C4-2B (cell line): ENCODE measurements at regions not wholly inside any gene's neighbourhood (a gene's known extent, or its start where the extent isn't known, plus 50 kb on each side); places are given as distances from the start of the nearest gene placed in this dataset.

Source experiments
- ZFX ChIP-seq: fragments of 450-650 bp; IDR thresholded peaks from 2 replicates; pipeline ENCODE4 v1.6.1; 2017
- TF ChIP-seq, protein P1 (sequence below): fragments of 450-650 bp; conservative IDR thresholded peaks from 2 replicates; pipeline ENCODE4 v1.5.1; 2017; ENCODE audit warnings: mild to moderate bottlenecking

DNA sequence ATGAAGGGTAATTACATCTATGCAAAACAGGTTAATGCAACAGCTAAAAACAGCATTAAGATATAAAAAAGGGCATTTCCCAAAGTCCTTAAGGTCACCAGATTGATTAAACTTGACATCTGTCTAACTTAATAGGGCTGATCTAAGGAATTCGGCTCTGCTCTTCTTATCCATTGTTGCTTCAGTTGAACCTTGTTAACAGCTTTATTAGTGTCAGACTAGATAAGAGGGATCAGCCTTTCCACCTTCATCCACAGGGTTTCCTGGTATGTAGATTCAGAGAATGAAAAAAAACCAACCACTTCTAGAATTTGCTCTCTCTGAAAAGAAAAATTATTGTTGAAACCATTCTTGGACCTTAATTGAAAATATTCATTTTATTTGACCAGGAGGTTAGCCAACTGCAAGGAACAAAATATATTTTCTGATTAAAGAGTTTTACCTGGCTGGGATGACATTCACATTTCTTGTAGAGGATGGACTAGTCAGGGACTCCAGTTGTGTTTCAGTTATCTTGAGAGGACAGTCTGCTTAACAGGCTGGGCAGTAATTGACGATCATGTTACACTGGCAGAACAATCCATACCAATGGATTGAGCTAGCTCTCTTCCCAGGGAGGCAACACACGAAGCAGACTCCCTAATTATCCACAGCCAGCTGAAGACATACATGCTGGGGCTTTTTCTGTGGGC is 357.4 kb upstream of the ACVR2A start:
- TF ChIP-seq, protein P1, sequence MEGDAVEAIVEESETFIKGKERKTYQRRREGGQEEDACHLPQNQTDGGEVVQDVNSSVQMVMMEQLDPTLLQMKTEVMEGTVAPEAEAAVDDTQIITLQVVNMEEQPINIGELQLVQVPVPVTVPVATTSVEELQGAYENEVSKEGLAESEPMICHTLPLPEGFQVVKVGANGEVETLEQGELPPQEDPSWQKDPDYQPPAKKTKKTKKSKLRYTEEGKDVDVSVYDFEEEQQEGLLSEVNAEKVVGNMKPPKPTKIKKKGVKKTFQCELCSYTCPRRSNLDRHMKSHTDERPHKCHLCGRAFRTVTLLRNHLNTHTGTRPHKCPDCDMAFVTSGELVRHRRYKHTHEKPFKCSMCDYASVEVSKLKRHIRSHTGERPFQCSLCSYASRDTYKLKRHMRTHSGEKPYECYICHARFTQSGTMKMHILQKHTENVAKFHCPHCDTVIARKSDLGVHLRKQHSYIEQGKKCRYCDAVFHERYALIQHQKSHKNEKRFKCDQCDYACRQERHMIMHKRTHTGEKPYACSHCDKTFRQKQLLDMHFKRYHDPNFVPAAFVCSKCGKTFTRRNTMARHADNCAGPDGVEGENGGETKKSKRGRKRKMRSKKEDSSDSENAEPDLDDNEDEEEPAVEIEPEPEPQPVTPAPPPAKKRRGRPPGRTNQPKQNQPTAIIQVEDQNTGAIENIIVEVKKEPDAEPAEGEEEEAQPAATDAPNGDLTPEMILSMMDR: no peak
- TF ChIP-seq ZFX: no peak
